Epithelial cell of proximal tubule (primary cell): ENCODE measurements at regions not wholly inside any gene's neighbourhood (a gene's known extent, or its start where the extent isn't known, plus 50 kb on each side); places are given as distances from the start of the nearest gene placed in this dataset.

Experiments
- DNase-seq: peaks from one replicate; pipeline ENCODE4 v3.0.0-alpha.2; 2011; ENCODE audit warnings: low read depth
- H3K4me3 ChIP-seq: 2 replicates; pipeline ENCODE4 v1.5.1; 2011; ENCODE audit warnings: low read depth, mild to moderate bottlenecking, low read length
- TF ChIP-seq, protein P1 (sequence below): conservative IDR thresholded peaks from 2 replicates; pipeline ENCODE4 v1.5.1; 2012; ENCODE audit warnings: low read depth, mild to moderate bottlenecking, low read length

DNA sequence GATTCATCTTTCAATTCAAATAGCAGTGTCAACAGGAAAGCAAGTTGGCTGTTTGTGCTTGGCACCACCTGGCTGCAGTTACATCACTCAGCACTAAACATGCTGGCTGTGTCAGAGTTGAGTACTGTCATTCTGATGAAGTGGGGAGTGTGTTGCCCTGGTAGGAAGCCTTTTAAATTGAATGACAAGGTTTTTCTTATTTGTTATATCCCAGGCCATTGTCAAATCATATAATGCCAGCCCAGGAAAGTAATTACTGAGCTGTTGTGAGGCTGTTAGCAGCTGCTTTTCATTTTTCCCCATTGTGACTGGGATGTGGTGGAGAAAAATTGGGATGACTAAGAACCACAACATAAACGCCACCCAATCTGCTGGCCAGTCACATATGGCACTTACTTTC, 106.5 kb upstream of the PRKD1 start:
- no peak overlapping the region for H3K4me3 ChIP-seq
- TF ChIP-seq, protein P1, sequence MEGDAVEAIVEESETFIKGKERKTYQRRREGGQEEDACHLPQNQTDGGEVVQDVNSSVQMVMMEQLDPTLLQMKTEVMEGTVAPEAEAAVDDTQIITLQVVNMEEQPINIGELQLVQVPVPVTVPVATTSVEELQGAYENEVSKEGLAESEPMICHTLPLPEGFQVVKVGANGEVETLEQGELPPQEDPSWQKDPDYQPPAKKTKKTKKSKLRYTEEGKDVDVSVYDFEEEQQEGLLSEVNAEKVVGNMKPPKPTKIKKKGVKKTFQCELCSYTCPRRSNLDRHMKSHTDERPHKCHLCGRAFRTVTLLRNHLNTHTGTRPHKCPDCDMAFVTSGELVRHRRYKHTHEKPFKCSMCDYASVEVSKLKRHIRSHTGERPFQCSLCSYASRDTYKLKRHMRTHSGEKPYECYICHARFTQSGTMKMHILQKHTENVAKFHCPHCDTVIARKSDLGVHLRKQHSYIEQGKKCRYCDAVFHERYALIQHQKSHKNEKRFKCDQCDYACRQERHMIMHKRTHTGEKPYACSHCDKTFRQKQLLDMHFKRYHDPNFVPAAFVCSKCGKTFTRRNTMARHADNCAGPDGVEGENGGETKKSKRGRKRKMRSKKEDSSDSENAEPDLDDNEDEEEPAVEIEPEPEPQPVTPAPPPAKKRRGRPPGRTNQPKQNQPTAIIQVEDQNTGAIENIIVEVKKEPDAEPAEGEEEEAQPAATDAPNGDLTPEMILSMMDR: no peak
- no peak for DNase-seq

DNA sequence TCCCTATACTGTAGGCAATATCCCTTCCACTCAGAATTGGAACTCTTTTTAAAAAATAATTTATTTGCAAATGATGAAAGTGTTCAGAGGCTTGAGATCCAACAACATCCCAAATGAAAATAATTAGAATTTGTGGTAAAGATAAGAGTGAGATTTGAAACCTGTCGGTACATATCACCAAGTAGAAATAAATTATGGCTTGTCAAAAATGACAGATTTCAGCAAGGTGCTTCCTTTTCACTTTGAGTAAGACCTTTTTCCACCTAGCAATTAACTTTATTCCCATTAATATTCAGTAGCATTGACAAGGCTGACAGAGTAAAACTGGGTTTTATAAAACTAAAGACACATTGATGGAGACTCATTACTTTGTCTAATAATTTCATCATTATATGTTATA, 107.7 kb upstream of the PRKD1 start:
- TF ChIP-seq, protein P1: no peak
- DNase-seq: no peak
- no peak overlapping the region for H3K4me3 ChIP-seq

DNA sequence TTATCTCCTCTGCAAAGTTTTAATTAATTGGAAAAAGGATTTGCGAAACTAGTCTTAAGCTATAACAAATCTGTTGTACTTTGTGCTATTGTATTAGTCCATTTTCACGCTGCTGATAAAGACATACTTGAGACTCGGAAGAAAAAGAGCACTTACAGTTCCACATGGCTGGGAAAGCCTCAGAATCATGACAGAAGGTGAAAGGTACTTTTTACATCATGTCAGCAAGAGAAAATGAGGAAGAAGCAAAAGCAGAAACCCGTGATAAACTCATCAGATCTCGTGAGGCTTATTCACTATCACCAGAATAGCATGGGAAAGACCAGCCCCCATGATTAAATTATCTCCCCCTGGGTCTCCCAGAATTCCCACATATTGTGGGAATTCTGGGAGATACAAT, 118.1 kb upstream of the PRKD1 start:
- TF ChIP-seq, protein P1: no peak
- no peak for DNase-seq
- no peak overlapping the region for H3K4me3 ChIP-seq

DNA sequence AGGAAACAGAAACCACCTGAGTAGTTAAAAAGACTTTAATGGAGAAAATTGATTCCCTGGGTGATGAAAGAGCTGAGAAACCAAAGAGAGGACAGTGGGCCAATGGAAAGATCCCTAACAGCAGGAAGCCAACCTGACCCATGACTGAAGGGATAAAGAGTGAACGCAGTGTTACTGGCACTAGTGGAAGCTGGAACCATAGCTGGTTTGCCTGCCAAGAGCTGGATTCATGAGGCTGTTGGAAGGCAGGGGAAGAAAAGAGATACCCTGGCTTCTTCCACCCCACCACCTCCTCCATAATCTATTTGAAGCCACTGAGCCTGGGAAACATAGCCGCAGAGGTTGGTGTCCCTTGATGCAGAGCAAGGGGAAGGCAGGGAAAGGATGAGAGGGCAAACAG, 125.5 kb upstream of the PRKD1 start:
- no peak overlapping the region for H3K4me3 ChIP-seq
- TF ChIP-seq, protein P1: no peak
- no peak for DNase-seq

DNA sequence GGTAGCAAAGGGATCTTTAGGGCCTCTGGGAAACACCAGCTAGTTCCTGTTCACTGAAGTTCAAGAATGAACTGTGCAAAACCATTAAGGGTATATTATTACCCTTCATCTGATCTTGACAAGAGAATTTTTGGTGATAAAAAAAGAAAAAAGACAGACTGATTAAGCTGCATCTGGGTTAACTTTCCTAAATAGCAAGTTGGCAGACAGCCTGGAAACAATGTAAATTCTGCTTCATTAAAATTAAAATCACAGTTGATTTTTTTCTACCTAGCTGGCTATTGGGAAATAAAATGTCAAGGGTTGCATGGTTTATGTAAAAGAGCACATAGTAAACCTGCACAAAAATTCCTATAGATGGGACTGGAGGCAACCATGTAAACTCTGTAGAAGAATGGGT, 126.6 kb upstream of the PRKD1 start:
- DNase-seq: no peak
- H3K4me3 ChIP-seq: no peak overlapping the region
- TF ChIP-seq, protein P1: no peak

DNA sequence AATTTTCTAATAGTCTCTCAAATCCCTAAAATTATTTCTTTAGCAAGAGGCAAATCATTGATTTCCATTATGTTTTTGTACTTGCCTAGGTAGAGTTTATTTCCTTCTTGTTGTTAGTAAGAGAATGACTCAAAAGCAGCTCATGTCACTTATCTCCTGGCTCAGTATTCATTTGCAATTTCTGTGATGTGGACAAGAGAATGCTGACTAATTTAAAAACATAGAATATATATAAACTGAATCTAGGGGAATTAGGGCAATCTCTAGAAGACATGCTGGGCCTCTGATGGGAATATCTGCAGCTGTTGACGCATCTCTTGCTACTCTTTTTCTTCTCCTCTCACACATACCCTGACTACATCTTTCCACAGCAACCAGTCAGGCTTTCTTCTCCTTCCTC, 130.8 kb upstream of the PRKD1 start:
- DNase-seq: no peak
- no peak overlapping the region for H3K4me3 ChIP-seq
- TF ChIP-seq, protein P1: no peak

DNA sequence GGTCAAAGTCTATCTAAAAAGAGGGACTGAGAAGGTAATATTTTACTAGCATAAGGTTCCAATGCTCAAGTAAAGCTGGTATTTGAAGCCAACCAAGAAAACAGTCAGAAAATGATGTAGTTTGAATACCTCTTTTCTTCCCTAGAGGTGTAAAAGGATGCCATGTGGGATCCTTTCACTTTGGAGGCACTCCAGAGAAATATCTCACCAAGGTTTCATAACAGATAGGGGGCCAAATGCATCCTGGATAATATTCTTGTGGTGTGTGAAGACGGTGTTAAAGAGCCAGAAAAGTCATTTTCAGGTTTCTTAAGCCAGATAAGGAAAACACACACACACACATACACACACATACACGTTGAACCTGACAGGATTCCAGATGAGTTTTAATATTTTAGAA, 136.1 kb upstream of the PRKD1 start:
- TF ChIP-seq, protein P1: no peak
- H3K4me3 ChIP-seq: no peak overlapping the region
- no peak for DNase-seq
